Upper lobe of right lung (tissue), 1 donor: ENCODE measurements at regions not wholly inside any gene's neighbourhood (a gene's known extent, or its start where the extent isn't known, plus 50 kb on each side); places are given as distances from the start of the nearest gene placed in this dataset.

Experiments used
- ATAC-seq: fragments of 200-7000 bp; cut with Tn5 transposase; one replicate; pipeline ENCODE4 v1.9.1; 2020; ENCODE audit warnings: mild to moderate bottlenecking, moderate library complexity
- DNase-seq: peaks from one replicate; pipeline ENCODE4 v3.0.0-alpha.2; 2020
- H3K27ac ChIP-seq: fragments of 200-600 bp; one replicate; pipeline ENCODE4 v1.8.0; 2022
- H3K27me3 ChIP-seq: fragments of 200-600 bp; one replicate; pipeline ENCODE4 v1.8.0; 2022; ENCODE audit warnings: mild to moderate bottlenecking
- H3K36me3 ChIP-seq: fragments of 200-600 bp; one replicate; pipeline ENCODE4 v1.8.0; 2022
- H3K4me1 ChIP-seq: fragments of 200-600 bp; one replicate; pipeline ENCODE4 v1.8.0; 2022
- H3K4me3 ChIP-seq: fragments of 200-600 bp; one replicate; pipeline ENCODE4 v1.8.0; 2022; ENCODE audit warnings: mild to moderate bottlenecking
- H3K9me3 ChIP-seq: fragments of 200-600 bp; one replicate; pipeline ENCODE4 v1.8.0; 2022
- intact Hi-C: fragments of 100-400 bp; cut with DNase I; formaldehyde crosslinking; loops from one replicate; pipeline ENCODE4 v1.11.0; 2022
- TF ChIP-seq, protein P1 (sequence below): fragments of 200-600 bp; IDR thresholded peaks from one replicate; pipeline ENCODE4 v1.8.0; 2022; ENCODE audit warnings: antibody characterized with exemption
- donor health status: DM: no; HTN: yes; CAD: no; lungs with severe emphysema.

DNA sequence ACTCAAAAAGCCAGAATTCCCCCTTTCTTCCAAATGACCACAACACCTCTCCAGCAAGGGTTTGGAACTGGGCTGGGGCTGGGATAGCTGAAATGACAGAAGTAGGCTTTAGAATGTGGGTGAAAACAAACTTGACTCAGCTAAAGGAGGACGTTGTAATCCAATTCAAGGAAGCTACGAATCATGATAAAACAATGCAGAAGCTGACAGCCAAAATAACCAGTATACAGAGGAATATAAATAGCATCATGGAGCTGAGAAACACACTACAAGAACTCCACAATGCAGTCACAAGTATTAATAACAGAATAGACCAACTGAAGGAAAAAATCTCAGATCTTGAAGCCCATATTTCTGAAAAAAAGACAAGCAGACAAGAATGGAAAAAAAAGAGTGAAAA is 95.8 kb upstream of the TET2 start:
- H3K9me3 ChIP-seq: no peaks in the 10 kb centered on the region
- H3K4me3 ChIP-seq: no peak overlapping the region
- DNase-seq (no peak), ATAC-seq (no peak)
- intact Hi-C loops: no loop called here
- H3K36me3 ChIP-seq: no peaks in the 10 kb centered on the region
- no peak overlapping the region for H3K27ac ChIP-seq
- TF ChIP-seq, protein P1, sequence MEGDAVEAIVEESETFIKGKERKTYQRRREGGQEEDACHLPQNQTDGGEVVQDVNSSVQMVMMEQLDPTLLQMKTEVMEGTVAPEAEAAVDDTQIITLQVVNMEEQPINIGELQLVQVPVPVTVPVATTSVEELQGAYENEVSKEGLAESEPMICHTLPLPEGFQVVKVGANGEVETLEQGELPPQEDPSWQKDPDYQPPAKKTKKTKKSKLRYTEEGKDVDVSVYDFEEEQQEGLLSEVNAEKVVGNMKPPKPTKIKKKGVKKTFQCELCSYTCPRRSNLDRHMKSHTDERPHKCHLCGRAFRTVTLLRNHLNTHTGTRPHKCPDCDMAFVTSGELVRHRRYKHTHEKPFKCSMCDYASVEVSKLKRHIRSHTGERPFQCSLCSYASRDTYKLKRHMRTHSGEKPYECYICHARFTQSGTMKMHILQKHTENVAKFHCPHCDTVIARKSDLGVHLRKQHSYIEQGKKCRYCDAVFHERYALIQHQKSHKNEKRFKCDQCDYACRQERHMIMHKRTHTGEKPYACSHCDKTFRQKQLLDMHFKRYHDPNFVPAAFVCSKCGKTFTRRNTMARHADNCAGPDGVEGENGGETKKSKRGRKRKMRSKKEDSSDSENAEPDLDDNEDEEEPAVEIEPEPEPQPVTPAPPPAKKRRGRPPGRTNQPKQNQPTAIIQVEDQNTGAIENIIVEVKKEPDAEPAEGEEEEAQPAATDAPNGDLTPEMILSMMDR: no peak
- H3K27me3 ChIP-seq: no peaks in the 10 kb centered on the region
- no peaks in the 10 kb centered on the region for H3K4me1 ChIP-seq

DNA sequence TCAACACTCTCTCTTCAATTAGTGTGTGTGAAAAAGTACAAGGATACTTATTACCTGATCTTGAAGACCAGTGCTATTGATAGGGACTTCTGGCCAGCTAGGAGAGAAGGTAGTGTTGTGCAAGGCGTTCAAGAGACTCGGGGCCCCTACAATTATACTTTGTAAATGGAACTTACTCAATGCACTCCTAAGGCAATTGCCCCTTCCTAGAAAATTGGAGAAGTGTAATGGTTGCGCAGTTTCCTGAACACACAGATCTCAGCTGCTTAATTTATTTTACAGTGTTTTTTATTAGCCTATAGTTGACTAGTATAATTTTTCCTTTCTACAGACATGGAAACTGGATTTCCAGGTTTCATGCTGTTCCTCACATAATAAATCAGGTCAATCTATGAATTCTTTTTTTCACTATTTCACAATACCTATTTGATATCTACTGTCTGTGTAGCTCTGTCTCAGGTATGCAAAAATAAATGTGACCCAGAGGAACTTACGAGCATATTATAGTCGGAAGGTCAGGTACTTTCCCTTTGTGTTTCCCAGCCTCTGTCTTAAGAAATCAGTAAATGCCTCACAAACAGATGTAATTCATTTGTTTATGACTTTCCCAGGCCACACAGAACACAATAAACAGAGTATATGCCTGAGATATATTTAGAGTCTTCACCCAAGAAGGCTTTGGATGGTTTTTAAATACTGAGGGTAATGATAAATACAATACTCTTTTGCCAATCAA is 89.1 kb upstream of the TET2 start:
- ATAC-seq: peak; percentile 65

DNA sequence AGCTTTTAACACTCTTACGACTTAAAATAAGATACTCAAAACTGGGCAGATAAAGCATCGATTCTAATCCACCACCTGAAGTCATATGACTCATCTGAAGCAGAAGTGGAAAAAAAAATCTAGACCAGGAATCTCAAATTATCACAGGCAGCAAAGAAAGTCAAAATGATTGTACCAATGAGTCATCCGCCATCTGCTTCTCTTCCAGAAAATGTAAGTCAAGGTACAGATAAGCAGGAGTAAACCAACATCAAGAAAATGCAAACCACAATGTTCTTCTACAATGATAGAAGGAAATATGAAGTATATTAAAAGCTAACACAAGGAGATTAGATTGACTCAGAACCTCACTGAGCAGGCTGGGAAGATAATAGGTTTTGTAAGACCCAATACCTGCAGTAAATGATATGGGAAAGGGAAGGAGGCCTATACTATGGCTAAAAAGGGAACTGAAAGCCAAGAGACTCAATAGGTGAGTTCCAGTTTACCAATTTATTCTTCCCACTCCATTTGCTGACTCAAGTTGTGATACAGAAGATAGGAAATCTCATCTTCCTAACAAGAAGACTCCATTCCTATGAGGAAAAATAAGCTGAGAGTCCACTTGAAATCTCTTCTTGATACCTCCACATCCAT is 88.4 kb upstream of the TET2 start:
- H3K4me1 ChIP-seq: peaks cover 7% of the 10 kb centered on the region
- intact Hi-C loops: no loop called here
- DNase-seq (no peak), ATAC-seq (no peak)
- H3K9me3 ChIP-seq: no peaks in the 10 kb centered on the region
- no peak overlapping the region for H3K27ac ChIP-seq
- H3K36me3 ChIP-seq: no peaks in the 10 kb centered on the region
- TF ChIP-seq, protein P1: no peak
- H3K4me3 ChIP-seq: no peak overlapping the region
- no peaks in the 10 kb centered on the region for H3K27me3 ChIP-seq

More for the DNA sequence above, 89.1 kb upstream of the TET2 start:
- H3K9me3 ChIP-seq: no peaks in the 10 kb centered on the region
- H3K36me3 ChIP-seq: no peaks in the 10 kb centered on the region
- TF ChIP-seq, protein P1: no peak
- peaks cover 7% of the 10 kb centered on the region for H3K4me1 ChIP-seq
- H3K4me3 ChIP-seq: no peak overlapping the region
- DNase-seq: no peak
- H3K27ac ChIP-seq: no peak overlapping the region
- intact Hi-C loops: no loop called here
- no peaks in the 10 kb centered on the region for H3K27me3 ChIP-seq

DNA sequence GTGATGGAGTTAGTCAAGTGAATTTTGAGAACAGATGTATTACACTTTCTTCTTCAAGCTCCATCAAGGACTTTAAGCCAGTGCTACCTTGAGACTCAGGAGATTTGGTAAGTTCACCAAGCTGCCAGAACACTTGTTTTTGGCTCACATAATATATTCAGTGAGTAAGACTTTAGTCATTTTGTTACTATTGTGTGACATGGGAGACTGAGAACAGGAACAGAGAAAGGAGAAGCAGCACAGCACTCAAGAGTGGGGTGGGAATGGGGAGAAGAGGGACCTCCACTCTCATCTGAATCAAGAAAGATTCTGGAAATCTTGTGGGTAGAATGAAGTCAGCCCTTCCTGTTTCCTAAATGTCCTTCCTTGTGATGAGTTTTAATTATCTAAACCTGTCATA is 87.3 kb upstream of the TET2 start:
- ATAC-seq (peak; percentile 53), DNase-seq (no peak)
- intact Hi-C loops: no loop called here
- Histone ChIP-seq H3K36me3 (no peaks in the 10 kb centered on the region), H3K9me3 (no peaks in the 10 kb centered on the region), H3K4me3 (no peak overlapping the region), H3K27me3 (no peaks in the 10 kb centered on the region), H3K4me1 (peaks cover 7% of the 10 kb centered on the region), H3K27ac (no peak overlapping the region)
- TF ChIP-seq, protein P1: no peak

DNA sequence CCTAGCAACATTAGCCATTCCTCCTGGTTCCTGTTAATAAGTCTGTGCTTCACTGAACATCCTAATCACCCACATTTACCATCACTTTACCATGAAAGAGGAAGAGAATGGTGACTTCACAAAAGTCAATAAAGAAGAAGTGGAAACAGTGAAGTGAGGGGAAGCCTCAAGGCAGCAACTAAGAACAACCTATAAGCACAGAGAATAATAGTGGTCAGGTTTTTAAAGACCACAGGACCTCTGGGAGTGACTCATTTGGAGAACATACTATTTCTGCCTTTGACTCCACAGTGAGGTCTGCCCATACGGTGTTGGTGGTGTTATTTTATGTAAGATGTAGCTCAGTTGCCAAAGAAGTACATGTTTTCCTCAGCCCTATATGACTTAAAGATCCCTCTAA is 86.0 kb upstream of the TET2 start:
- DNase-seq (no peak), ATAC-seq (peak; percentile 85)
- H3K27ac ChIP-seq: peak overlapping the region; percentile 28
- no peaks in the 10 kb centered on the region for H3K9me3 ChIP-seq
- H3K4me1 ChIP-seq: peaks cover 7% of the 10 kb centered on the region
- H3K27me3 ChIP-seq: no peaks in the 10 kb centered on the region
- TF ChIP-seq, protein P1: no peak
- H3K36me3 ChIP-seq: no peaks in the 10 kb centered on the region
- intact Hi-C loops: no loop called here
- no peak overlapping the region for H3K4me3 ChIP-seq
